ENCODE measurements at regions not wholly inside any gene's neighbourhood (a gene's known extent, or its start where the extent isn't known, plus 50 kb on each side); places are given as distances from the start of the nearest gene placed in this dataset.
"Not testable (repeated sequence)": the region's sequence is repeated elsewhere in the genome, so short reads cannot be mapped to it uniquely, and the experiment has no call there.

DNA sequence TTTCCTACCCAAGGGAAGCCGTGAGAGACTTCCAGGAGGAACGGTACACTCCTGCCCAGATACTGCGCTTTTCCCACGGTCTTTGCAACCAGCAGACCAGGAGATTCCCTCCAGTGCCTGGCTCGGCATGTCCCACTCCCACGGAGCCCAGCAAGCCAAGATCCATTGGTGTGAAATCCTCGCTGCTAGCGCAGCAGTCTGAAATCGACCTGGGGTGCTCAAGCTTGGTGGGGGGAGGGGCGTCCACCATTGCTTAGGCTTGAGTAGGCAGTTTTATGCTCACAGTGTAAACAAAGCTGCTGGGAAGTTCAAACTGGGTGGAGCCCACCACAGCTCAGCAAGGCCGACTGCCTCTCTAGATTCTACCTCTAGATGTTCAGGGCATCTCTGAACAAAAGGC is 284.8 kb upstream of the FGF13 start:
- Mint-ChIP-seq H3K36me3 (no peaks in the 10 kb centered on the region), H3K9me3 (peaks cover 2% of the 10 kb centered on the region), H3K4me3 (no peak overlapping the region), H3K27me3 (no peaks in the 10 kb centered on the region), H3K4me1 (no peaks in the 10 kb centered on the region), H3K27ac (no peak overlapping the region)
- ATAC-seq (ENCODE audit: low read depth), result no peak
- no peak for DNase-seq (ENCODE audit: low spot score in 2 of 2)

DNA sequence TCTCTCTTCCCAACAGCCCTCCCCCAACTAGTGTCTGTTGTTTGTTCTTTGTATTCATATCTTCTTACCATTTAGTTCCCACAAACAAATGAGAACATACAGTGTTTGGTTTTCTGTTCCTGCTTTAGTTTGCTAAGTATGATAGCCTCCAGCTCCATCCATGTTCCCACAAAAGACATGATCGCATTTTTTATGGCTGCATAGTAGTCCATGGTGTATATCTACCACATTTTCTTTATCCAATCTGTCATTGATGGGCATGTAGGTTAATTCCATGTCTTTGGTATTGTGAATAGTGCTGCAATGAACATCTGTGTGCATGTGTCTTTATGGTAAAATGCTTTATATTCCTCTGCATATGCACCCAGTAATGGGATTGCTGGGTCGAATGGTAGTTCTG is 283.9 kb upstream of the FGF13 start:
- H3K27me3 Mint-ChIP-seq, result no peaks in the 10 kb centered on the region
- H3K4me3 Mint-ChIP-seq, result no peak overlapping the region
- H3K4me1 Mint-ChIP-seq, result no peaks in the 10 kb centered on the region
- no peaks in the 10 kb centered on the region for H3K36me3 Mint-ChIP-seq
- no peak for DNase-seq (ENCODE audit: low spot score in 2 of 2)
- H3K9me3 Mint-ChIP-seq, result peaks cover 2% of the 10 kb centered on the region
- no peak overlapping the region for H3K27ac Mint-ChIP-seq
- ATAC-seq (ENCODE audit: low read depth), result no peak

DNA sequence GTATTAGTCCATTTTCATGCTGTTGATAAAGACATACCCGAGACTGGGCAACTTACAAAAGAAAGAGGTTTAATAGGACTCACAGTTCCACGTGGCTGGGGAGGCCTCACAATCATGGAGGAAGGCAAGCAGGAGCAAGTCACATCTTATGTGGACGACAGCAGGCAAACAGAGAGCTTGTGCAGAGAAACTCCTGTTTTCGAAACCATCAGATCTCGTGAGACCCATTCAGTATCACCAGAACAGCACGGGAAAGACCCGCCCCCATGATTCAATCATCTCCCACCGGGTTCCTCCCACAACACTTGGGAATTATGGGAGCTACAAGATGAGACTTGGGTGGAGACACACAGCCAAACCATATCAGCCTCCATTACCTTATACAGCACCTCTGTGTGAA is 278.9 kb upstream of the FGF13 start:
- H3K4me1 Mint-ChIP-seq; H3K27ac Mint-ChIP-seq; H3K27me3 Mint-ChIP-seq; H3K9me3 Mint-ChIP-seq; DNase-seq (ENCODE audit: low spot score in 2 of 2); H3K4me3 Mint-ChIP-seq; ATAC-seq (ENCODE audit: low read depth); H3K36me3 Mint-ChIP-seq: not testable (repeated sequence)

- Mint-ChIP-seq H3K36me3 (no peaks in the 10 kb centered on the region), H3K9me3 (no peaks in the 10 kb centered on the region), H3K27ac (no peak overlapping the region), H3K27me3 (no peaks in the 10 kb centered on the region), H3K4me1 (no peaks in the 10 kb centered on the region), H3K4me3 (no peak overlapping the region)
- DNase-seq (ENCODE audit: low spot score in 2 of 2) (no peak), ATAC-seq (ENCODE audit: low read depth) (no peak)
These were observed 275.3 kb upstream of the FGF13 start for GRCh38 chrX:138986866-138987265.

DNA sequence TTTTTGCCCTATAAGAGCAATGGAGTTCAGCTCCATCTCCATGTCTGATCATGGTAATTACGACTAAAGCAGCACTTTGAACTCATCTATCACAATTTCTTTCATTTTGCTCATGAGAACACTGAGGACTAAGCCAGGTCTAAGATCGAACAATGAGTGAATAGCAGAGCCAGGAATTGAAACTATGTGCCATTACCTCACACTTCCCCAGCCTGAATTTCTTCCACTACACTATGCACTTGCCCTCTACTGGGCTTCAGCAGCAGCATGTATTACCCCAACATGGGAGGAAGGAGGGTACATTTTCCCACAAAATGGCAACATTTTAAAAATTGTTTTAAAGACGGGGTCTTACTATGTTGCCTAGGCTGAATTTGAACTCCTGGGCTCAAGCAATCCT is 274.7 kb upstream of the FGF13 start:
- no peaks in the 10 kb centered on the region for H3K36me3 Mint-ChIP-seq
- ATAC-seq (ENCODE audit: low read depth), result no peak
- H3K27ac Mint-ChIP-seq, result no peak overlapping the region

GRCh38 chrX:138982365-138982764 is 270.8 kb upstream of the FGF13 start:
- H3K27ac Mint-ChIP-seq, result no peak overlapping the region
- ATAC-seq (ENCODE audit: low read depth), result no peak
- no peaks in the 10 kb centered on the region for H3K9me3 Mint-ChIP-seq
- no peaks in the 10 kb centered on the region for H3K36me3 Mint-ChIP-seq
- no peak for DNase-seq (ENCODE audit: low spot score in 2 of 2)
- no peaks in the 10 kb centered on the region for H3K27me3 Mint-ChIP-seq
- no peaks in the 10 kb centered on the region for H3K4me1 Mint-ChIP-seq
- no peak overlapping the region for H3K4me3 Mint-ChIP-seq

More for the DNA sequence above, 274.7 kb upstream of the FGF13 start:
- DNase-seq (ENCODE audit: low spot score in 2 of 2), result no peak
- Mint-ChIP-seq H3K27me3 (no peaks in the 10 kb centered on the region), H3K4me3 (no peak overlapping the region), H3K9me3 (no peaks in the 10 kb centered on the region), H3K4me1 (no peaks in the 10 kb centered on the region)

GRCh38 chrX:138964501-138964900 is 253.0 kb upstream of the FGF13 start:
- H3K27me3 Mint-ChIP-seq, result no peaks in the 10 kb centered on the region
- no peaks in the 10 kb centered on the region for H3K4me1 Mint-ChIP-seq
- DNase-seq (ENCODE audit: low spot score in 2 of 2) (no peak), ATAC-seq (ENCODE audit: low read depth) (no peak)
- H3K27ac Mint-ChIP-seq, result no peak overlapping the region
- H3K36me3 Mint-ChIP-seq, result no peaks in the 10 kb centered on the region
- H3K4me3 Mint-ChIP-seq, result no peak overlapping the region
- H3K9me3 Mint-ChIP-seq, result no peaks in the 10 kb centered on the region

DNA sequence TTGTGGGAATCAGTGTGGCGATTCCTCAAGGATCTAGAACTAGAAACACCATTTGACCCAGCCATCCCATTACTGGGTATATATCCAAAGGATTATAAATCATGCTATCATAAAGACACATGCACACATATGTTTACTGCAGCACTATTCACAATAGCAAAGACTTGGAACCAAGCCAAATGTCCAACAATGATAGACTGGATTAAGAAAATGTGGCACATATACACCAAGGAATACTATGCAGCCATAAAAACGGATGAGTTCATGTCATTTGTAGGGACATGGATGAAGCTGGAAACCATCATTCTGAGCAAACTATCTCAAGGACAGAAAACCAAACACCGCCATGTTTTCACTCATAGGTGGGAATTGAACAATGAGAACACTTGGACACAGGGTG is 250.9 kb upstream of the FGF13 start:
- not testable (repeated sequence) for H3K27me3 Mint-ChIP-seq, H3K4me3 Mint-ChIP-seq

DNA sequence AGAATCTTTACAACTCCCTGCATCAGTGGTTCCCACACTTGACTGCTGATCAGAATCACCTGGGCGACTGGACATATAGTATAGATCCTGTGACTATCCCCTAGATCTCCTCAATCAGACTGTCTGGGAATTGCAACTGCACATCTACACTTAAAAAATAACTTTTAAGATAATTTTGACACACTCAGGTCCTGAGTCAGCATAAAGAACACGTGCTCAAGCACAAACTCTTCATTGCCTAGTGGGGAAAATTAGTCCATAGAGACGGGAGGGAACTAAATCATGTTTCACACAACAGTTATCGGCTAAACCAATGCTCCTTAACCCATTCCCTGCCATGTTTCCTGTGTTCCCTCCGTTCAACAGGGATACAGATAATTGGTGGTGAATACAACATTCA is 243.5 kb upstream of the FGF13 start:
- Mint-ChIP-seq H3K27ac (no peak overlapping the region), H3K4me1 (no peaks in the 10 kb centered on the region), H3K27me3 (no peaks in the 10 kb centered on the region), H3K36me3 (no peaks in the 10 kb centered on the region), H3K9me3 (no peaks in the 10 kb centered on the region), H3K4me3 (no peak overlapping the region)
- no peak for DNase-seq (ENCODE audit: low spot score in 2 of 2)
- no peak for ATAC-seq (ENCODE audit: low read depth)

More for the DNA sequence above, 250.9 kb upstream of the FGF13 start:
- DNase-seq (ENCODE audit: low spot score in 2 of 2); H3K36me3 Mint-ChIP-seq; H3K27ac Mint-ChIP-seq; ATAC-seq (ENCODE audit: low read depth); H3K4me1 Mint-ChIP-seq; H3K9me3 Mint-ChIP-seq: not testable (repeated sequence)

- DNase-seq (ENCODE audit: low spot score in 2 of 2), result no peak
- Mint-ChIP-seq H3K4me3 (no peak overlapping the region), H3K27me3 (no peaks in the 10 kb centered on the region), H3K4me1 (no peaks in the 10 kb centered on the region), H3K9me3 (no peaks in the 10 kb centered on the region), H3K27ac (no peak overlapping the region), H3K36me3 (no peaks in the 10 kb centered on the region)
- no peak for ATAC-seq (ENCODE audit: low read depth)
These were observed 235.4 kb upstream of the FGF13 start for GRCh38 chrX:138946926-138947325.

DNA sequence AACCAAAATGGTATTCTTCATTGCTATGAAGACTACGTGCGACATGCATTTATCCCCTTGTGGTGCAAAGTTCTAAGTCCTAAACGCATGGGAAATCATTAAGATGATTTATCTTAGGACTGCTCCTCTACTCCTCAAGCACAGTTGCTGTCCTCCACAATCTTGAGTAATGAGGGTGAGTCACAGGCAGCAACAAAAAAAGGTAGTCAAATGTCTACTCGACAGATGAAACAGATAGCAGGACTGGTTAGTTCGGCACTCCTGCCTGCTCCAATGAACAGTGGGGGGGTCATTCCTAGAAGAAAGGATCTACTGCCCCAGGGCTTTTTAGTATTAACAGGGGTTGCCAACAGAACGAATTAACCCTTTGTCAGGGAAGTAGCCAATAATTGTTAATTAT is 233.7 kb upstream of the FGF13 start:
- ATAC-seq (ENCODE audit: low read depth) (no peak), DNase-seq (ENCODE audit: low spot score in 2 of 2) (no peak)
- Mint-ChIP-seq H3K4me3 (no peak overlapping the region), H3K27ac (no peak overlapping the region), H3K4me1 (no peaks in the 10 kb centered on the region), H3K36me3 (no peaks in the 10 kb centered on the region), H3K9me3 (no peaks in the 10 kb centered on the region), H3K27me3 (peaks cover 1% of the 10 kb centered on the region)

DNA sequence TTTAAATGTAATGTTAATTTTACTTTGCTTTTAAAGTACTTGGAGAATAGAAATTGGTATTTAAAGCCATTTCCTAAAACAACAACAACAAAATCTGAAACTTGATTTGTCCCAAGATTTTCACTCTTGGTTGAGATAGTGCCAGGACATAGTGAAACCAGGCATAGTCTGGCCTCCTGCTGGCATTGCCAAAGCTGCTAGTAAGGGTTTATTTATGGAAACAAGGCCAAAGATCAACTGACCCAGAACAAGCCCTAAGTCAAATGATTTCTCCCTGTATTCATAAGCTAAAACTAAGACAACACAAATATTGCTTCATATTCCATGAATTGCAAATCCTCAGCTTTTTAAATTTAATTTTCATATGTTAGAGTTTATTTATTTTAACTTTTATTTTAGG is 227.5 kb upstream of the FGF13 start:
- peaks cover 2% of the 10 kb centered on the region for H3K9me3 Mint-ChIP-seq
- H3K4me3 Mint-ChIP-seq, result no peak overlapping the region
- no peaks in the 10 kb centered on the region for H3K36me3 Mint-ChIP-seq
- no peaks in the 10 kb centered on the region for H3K4me1 Mint-ChIP-seq
- DNase-seq (ENCODE audit: low spot score in 2 of 2) (no peak), ATAC-seq (ENCODE audit: low read depth) (no peak)
- no peak overlapping the region for H3K27ac Mint-ChIP-seq
- peaks cover 1% of the 10 kb centered on the region for H3K27me3 Mint-ChIP-seq

DNA sequence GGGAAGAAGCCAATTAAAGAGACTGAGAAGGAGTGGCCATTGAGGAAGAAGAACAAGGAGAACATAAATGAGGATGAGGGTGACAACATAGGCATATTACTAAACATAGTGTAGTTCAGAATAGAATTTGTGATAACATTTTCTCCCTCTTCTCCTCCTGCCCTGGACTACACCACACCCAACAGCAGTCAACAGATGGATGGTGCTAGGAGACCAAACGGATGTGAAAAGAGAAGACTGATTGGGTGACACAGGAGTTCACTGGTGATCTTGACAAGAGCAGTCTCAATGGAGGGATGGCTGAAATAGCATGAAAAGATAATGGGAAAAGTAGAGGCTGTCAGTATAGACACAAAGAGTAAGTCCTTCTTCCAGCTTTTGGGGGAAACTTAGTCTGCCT is 226.5 kb upstream of the FGF13 start:
- Mint-ChIP-seq H3K36me3 (no peaks in the 10 kb centered on the region), H3K4me3 (no peak overlapping the region), H3K27me3 (peaks cover 1% of the 10 kb centered on the region), H3K4me1 (no peaks in the 10 kb centered on the region), H3K9me3 (peaks cover 2% of the 10 kb centered on the region), H3K27ac (no peak overlapping the region)
- no peak for DNase-seq (ENCODE audit: low spot score in 2 of 2)
- no peak for ATAC-seq (ENCODE audit: low read depth)

DNA sequence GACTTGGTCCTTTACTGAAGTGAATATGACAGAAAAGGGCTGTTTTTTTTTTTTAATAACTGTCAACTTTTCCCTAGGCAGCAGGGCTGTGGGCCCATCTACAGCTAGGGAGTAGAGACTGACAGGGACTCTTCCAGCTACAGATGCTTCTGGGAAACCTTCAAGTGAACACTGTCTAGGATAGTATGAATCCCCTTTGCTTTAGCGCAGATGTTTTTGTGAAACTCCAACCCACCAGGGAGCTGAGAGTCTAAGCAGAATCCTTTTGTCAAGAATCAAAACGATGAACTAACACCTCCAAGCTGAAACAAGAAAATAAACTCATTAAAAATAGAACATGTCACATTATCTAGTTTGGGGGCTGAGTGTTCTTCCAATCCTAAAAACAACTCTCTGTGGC is 219.7 kb upstream of the FGF13 start:
- ATAC-seq (ENCODE audit: low read depth), result no peak
- no peaks in the 10 kb centered on the region for H3K27me3 Mint-ChIP-seq

GRCh38 chrX:138930583-138930945 is 219.0 kb upstream of the FGF13 start:
- Mint-ChIP-seq H3K27me3 (no peaks in the 10 kb centered on the region), H3K4me3 (no peak overlapping the region), H3K4me1 (no peaks in the 10 kb centered on the region), H3K27ac (no peak overlapping the region), H3K36me3 (no peaks in the 10 kb centered on the region), H3K9me3 (no peaks in the 10 kb centered on the region)
- DNase-seq (ENCODE audit: low spot score in 2 of 2), result no peak
- ATAC-seq (ENCODE audit: low read depth), result no peak

More for the DNA sequence above, 219.7 kb upstream of the FGF13 start:
- no peaks in the 10 kb centered on the region for H3K4me1 Mint-ChIP-seq
- no peak overlapping the region for H3K27ac Mint-ChIP-seq
- H3K9me3 Mint-ChIP-seq, result peaks cover 2% of the 10 kb centered on the region
- no peak for DNase-seq (ENCODE audit: low spot score in 2 of 2)
- no peaks in the 10 kb centered on the region for H3K36me3 Mint-ChIP-seq
- H3K4me3 Mint-ChIP-seq, result no peak overlapping the region

Measured in memory B cell (primary cell).